Astrocyte (in vitro differentiated cells and primary cell): ENCODE measurements at regions not wholly inside any gene's neighbourhood (a gene's known extent, or its start where the extent isn't known, plus 50 kb on each side); places are given as distances from the start of the nearest gene placed in this dataset.

Experiments used
- DNase-seq: peaks from one replicate; pipeline ENCODE4 v3.0.0-alpha.2; 2010; ENCODE audit warnings: low read depth
- FAIRE-seq: peaks from 2 replicates; lab custom pipeline; 2011; peaks lifted over from hg19 to GRCh38; lab: Jason Lieb, UNC
- H2AFZ ChIP-seq: 2 replicates; pipeline ENCODE4 v1.6.0; 2012; ENCODE audit warnings: low read depth, low read length, inconsistent platforms
- H3K27ac ChIP-seq: 2 replicates; pipeline ENCODE4 v1.5.1; 2011; ENCODE audit warnings: low read depth, low read length, inconsistent platforms
- H3K27me3 ChIP-seq: 2 replicates; pipeline ENCODE4 v1.6.0; 2011; ENCODE audit warnings: low read length, inconsistent platforms; ENCODE audit not compliant: insufficient read depth
- H3K36me3 ChIP-seq: 2 replicates; pipeline ENCODE4 v1.5.1; 2011; ENCODE audit warnings: low read length, inconsistent platforms; ENCODE audit not compliant: insufficient read depth
- H3K4me1 ChIP-seq: 2 replicates; pipeline ENCODE4 v1.5.1; 2011; ENCODE audit warnings: low read length, inconsistent platforms; ENCODE audit not compliant: insufficient read depth
- H3K4me2 ChIP-seq: 2 replicates; pipeline ENCODE4 v1.6.0; 2012; ENCODE audit warnings: low read length, inconsistent platforms
- H3K4me3 ChIP-seq: 2 replicates; pipeline ENCODE4 v1.5.1; 2011; ENCODE audit warnings: low read depth, mild to moderate bottlenecking, low read length, inconsistent platforms; ENCODE audit not compliant: insufficient read depth
- H3K79me2 ChIP-seq: 2 replicates; pipeline ENCODE4 v1.6.0; 2012; ENCODE audit warnings: mild to moderate bottlenecking, low read length, inconsistent platforms; ENCODE audit not compliant: insufficient read depth
- H3K9ac ChIP-seq: 2 replicates; pipeline ENCODE4 v1.6.0; 2012; ENCODE audit warnings: mild to moderate bottlenecking, low read length, inconsistent platforms
- H3K9me3 ChIP-seq: 2 replicates; pipeline ENCODE4 v1.5.1; 2012; ENCODE audit warnings: low read depth, mild to moderate bottlenecking, low read length, inconsistent platforms; ENCODE audit not compliant: insufficient read depth
- H4K20me1 ChIP-seq: 2 replicates; pipeline ENCODE4 v1.6.0; 2012; ENCODE audit warnings: low read length, inconsistent platforms; ENCODE audit not compliant: insufficient read depth
- H3K27ac Mint-ChIP-seq: one replicate; pipeline ENCODE4 v1.8.0; 2021; ENCODE audit warnings: mild to moderate bottlenecking, mixed read lengths; ENCODE audit not compliant: unreplicated experiment
- H3K27me3 Mint-ChIP-seq: one replicate; pipeline ENCODE4 v1.8.0; 2021; ENCODE audit warnings: low read depth, mixed read lengths; ENCODE audit not compliant: unreplicated experiment
- H3K36me3 Mint-ChIP-seq: one replicate; pipeline ENCODE4 v1.8.0; 2021; ENCODE audit warnings: low read depth, mixed read lengths; ENCODE audit not compliant: unreplicated experiment
- H3K4me1 Mint-ChIP-seq: one replicate; pipeline ENCODE4 v1.8.0; 2021; ENCODE audit warnings: low read depth, mixed read lengths; ENCODE audit not compliant: unreplicated experiment
- H3K4me3 Mint-ChIP-seq: one replicate; pipeline ENCODE4 v1.8.0; 2021; ENCODE audit warnings: mild to moderate bottlenecking, moderate library complexity, mixed read lengths; ENCODE audit not compliant: unreplicated experiment
- H3K9me3 Mint-ChIP-seq: one replicate; pipeline ENCODE4 v1.8.0; 2021; ENCODE audit warnings: mild to moderate bottlenecking, mixed read lengths; ENCODE audit not compliant: unreplicated experiment
- CTCF ChIP-seq: IDR thresholded peaks from 2 replicates; pipeline ENCODE4 v1.5.1; 2011; ENCODE audit warnings: low read depth, mild to moderate bottlenecking, inconsistent platforms, low read length, moderate library complexity; ENCODE audit not compliant: insufficient read depth
- EZH2 ChIP-seq: IDR thresholded peaks from 2 replicates; pipeline ENCODE4 v1.6.1; 2012; ENCODE audit warnings: mild to moderate bottlenecking, low read length, inconsistent platforms; ENCODE audit not compliant: insufficient read depth

GRCh38 chr9:129451669-129452068 is 169.2 kb downstream of the C9orf50 start:
- no peak overlapping the region for H3K4me2 ChIP-seq
- H3K27ac ChIP-seq = no peak overlapping the region
- H3K4me1 ChIP-seq = peaks cover 4% of the 10 kb centered on the region
- no peaks in the 10 kb centered on the region for H4K20me1 ChIP-seq
- H3K9me3 ChIP-seq = no peaks in the 10 kb centered on the region
- Mint-ChIP-seq H3K9me3 (no peaks in the 10 kb centered on the region), H3K36me3 (no peaks in the 10 kb centered on the region), H3K4me1 (peaks cover 3% of the 10 kb centered on the region), H3K4me3 (peak overlapping the region; percentile 40), H3K27me3 (peaks cover 22% of the 10 kb centered on the region), H3K27ac (no peak overlapping the region)
- H3K9ac ChIP-seq = no peak overlapping the region
- no peaks in the 10 kb centered on the region for H3K27me3 ChIP-seq
- H2AFZ ChIP-seq = peak overlapping the region; percentile 73
- no peak for DNase-seq
- no peaks in the 10 kb centered on the region for H3K36me3 ChIP-seq
- FAIRE-seq = no peak
- no peak overlapping the region for H3K4me3 ChIP-seq
- H3K79me2 ChIP-seq = no peaks in the 10 kb centered on the region
- TF ChIP-seq EZH2 = no peak
- no peak for TF ChIP-seq CTCF

GRCh38 chr9:129451089-129451656 is 169.7 kb downstream of the C9orf50 start:
- H3K36me3 Mint-ChIP-seq = no peaks in the 10 kb centered on the region
- H3K27me3 Mint-ChIP-seq = peaks cover 21% of the 10 kb centered on the region
- no peak overlapping the region for H3K27ac Mint-ChIP-seq
- peak overlapping the region; percentile 40 for H3K4me3 Mint-ChIP-seq
- Histone ChIP-seq H3K9me3 (no peaks in the 10 kb centered on the region), H3K4me2 (no peak overlapping the region), H2AFZ (peak overlapping the region; percentile 73), H3K79me2 (no peaks in the 10 kb centered on the region), H3K9ac (no peak overlapping the region), H3K27ac (no peak overlapping the region), H3K4me1 (peaks cover 4% of the 10 kb centered on the region), H4K20me1 (no peaks in the 10 kb centered on the region), H3K4me3 (no peak overlapping the region), H3K36me3 (no peaks in the 10 kb centered on the region), H3K27me3 (no peaks in the 10 kb centered on the region)
- FAIRE-seq (no peak), DNase-seq (no peak)
- no peak for TF ChIP-seq CTCF
- TF ChIP-seq EZH2 = no peak
- H3K4me1 Mint-ChIP-seq = peaks cover 3% of the 10 kb centered on the region
- H3K9me3 Mint-ChIP-seq = no peaks in the 10 kb centered on the region

- H3K4me3 Mint-ChIP-seq = no peak overlapping the region
- Histone ChIP-seq H3K27me3 (no peaks in the 10 kb centered on the region), H3K27ac (no peak overlapping the region), H4K20me1 (no peaks in the 10 kb centered on the region), H3K4me2 (no peak overlapping the region), H3K9ac (no peak overlapping the region), H2AFZ (no peak overlapping the region), H3K79me2 (no peaks in the 10 kb centered on the region), H3K9me3 (no peaks in the 10 kb centered on the region), H3K36me3 (no peaks in the 10 kb centered on the region), H3K4me3 (no peak overlapping the region), H3K4me1 (no peaks in the 10 kb centered on the region)
- DNase-seq (no peak), FAIRE-seq (no peak)
- TF ChIP-seq EZH2 = no peak
- TF ChIP-seq CTCF = no peak
- no peaks in the 10 kb centered on the region for H3K9me3 Mint-ChIP-seq
- no peak overlapping the region for H3K27ac Mint-ChIP-seq
- peaks cover 17% of the 10 kb centered on the region for H3K27me3 Mint-ChIP-seq
- peaks cover 3% of the 10 kb centered on the region for H3K4me1 Mint-ChIP-seq
- peaks cover 2% of the 10 kb centered on the region for H3K36me3 Mint-ChIP-seq
These were observed 171.8 kb downstream of the C9orf50 start for GRCh38 chr9:129449066-129449465.
